Progenitor cell of endocrine pancreas (in vitro differentiated cells): ENCODE measurements at regions not wholly inside any gene's neighbourhood (a gene's known extent, or its start where the extent isn't known, plus 50 kb on each side); places are given as distances from the start of the nearest gene placed in this dataset.

Experiments used
- DNase-seq: peaks from one replicate; pipeline ENCODE4 v3.0.0; 2021; ENCODE audit warnings: low spot score; ENCODE audit not compliant: unreplicated experiment
- H3K27ac Mint-ChIP-seq: 2 replicates; pipeline ENCODE4 v1.8.0; 2021; ENCODE audit warnings: mild to moderate bottlenecking, moderate library complexity, mixed read lengths
- H3K27me3 Mint-ChIP-seq: 2 replicates; pipeline ENCODE4 v1.8.0; 2021; ENCODE audit warnings: mixed read lengths
- H3K36me3 Mint-ChIP-seq: 2 replicates; pipeline ENCODE4 v1.8.0; 2022; ENCODE audit warnings: mixed read lengths; ENCODE audit not compliant: insufficient read depth
- H3K4me1 Mint-ChIP-seq: 2 replicates; pipeline ENCODE4 v1.8.0; 2021; ENCODE audit warnings: low read depth, mixed read lengths
- H3K4me3 Mint-ChIP-seq: 2 replicates; pipeline ENCODE4 v1.8.0; 2021; ENCODE audit warnings: low read depth, mild to moderate bottlenecking, moderate library complexity, mixed read lengths
- H3K9me3 Mint-ChIP-seq: 2 replicates; pipeline ENCODE4 v1.8.0; 2021; ENCODE audit warnings: low read depth, mixed read lengths
- TF ChIP-seq, protein P1 (sequence below): fragments of 200-600 bp; sonication (generic); IDR thresholded peaks from one replicate; pipeline ENCODE4 v1.5.0; 2021; ENCODE audit warnings: antibody characterized with exemption, mild to moderate bottlenecking; ENCODE audit not compliant: unreplicated experiment

DNA sequence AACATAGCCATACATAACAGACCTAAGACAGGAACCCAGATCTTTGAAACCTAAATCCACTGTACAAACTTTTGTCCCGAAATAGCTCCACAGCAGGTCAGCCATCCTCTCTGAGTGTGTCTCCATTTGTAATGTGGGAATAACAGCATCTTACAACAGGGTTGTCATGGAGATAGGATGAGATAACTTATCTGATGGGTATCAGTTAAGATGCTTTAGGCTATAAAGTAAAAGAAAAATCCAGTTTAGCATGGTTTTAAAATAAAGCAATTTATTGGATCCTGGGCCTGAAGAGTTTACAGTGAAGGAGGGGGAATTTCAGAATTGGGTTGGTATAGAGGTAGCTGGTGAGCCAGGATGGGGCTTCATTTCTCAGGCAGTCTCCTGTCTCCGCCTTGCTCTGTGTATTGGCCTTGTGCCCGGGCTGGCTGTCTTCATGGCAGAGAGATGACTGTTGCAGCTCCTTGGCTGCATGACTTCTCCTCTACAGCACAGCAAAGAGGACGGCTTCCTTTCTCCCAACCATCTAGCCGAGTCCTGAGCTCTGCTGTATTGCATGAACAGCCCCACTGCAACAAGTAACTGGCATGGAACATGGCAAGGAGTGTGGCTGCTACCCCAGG lies 131.9 kb upstream of the PROK2 start:
- Mint-ChIP-seq H3K36me3 (no peaks in the 10 kb centered on the region), H3K27ac (no peak overlapping the region), H3K27me3 (no peaks in the 10 kb centered on the region), H3K9me3 (no peaks in the 10 kb centered on the region), H3K4me1 (peaks cover 8% of the 10 kb centered on the region), H3K4me3 (no peak overlapping the region)
- TF ChIP-seq, protein P1, sequence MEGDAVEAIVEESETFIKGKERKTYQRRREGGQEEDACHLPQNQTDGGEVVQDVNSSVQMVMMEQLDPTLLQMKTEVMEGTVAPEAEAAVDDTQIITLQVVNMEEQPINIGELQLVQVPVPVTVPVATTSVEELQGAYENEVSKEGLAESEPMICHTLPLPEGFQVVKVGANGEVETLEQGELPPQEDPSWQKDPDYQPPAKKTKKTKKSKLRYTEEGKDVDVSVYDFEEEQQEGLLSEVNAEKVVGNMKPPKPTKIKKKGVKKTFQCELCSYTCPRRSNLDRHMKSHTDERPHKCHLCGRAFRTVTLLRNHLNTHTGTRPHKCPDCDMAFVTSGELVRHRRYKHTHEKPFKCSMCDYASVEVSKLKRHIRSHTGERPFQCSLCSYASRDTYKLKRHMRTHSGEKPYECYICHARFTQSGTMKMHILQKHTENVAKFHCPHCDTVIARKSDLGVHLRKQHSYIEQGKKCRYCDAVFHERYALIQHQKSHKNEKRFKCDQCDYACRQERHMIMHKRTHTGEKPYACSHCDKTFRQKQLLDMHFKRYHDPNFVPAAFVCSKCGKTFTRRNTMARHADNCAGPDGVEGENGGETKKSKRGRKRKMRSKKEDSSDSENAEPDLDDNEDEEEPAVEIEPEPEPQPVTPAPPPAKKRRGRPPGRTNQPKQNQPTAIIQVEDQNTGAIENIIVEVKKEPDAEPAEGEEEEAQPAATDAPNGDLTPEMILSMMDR, result no peak
- no peak for DNase-seq

DNA sequence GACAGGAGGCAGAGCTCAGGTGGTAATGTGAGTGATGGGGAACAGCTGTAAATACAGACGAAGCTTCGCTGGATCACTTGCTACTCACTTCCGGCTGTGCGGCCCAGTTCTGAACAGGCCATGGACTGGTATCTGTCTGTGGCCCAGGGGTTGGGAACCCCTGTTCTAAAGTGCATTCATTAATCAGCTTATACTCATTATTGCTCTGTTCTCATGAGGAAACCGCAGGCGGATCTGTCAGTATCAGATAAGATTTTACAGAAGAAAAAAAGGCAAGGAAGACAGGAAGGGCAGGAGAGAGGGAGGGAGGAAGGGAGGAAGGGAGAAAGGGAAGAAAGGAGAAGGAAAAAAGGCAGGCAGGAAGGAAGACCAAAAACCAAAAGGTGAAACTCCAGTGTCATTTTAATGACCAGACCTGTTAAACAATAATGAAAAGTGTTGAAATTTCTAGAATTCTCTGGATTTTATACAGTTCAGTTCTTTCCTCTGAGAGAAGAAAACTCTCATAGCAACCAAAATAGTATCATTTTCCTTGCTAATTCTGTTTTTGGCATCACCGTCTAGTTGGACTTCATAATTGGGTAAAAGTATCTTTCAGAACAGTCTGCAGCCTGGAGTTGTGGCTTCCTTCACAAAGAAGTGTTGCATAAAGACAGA lies 128.0 kb upstream of the PROK2 start:
- Mint-ChIP-seq H3K27me3 (peaks cover 4% of the 10 kb centered on the region), H3K27ac (no peak overlapping the region), H3K9me3 (no peaks in the 10 kb centered on the region), H3K36me3 (no peaks in the 10 kb centered on the region), H3K4me3 (no peak overlapping the region), H3K4me1 (peaks cover 4% of the 10 kb centered on the region)
- no peak for DNase-seq
- TF ChIP-seq, protein P1, result no peak

DNA sequence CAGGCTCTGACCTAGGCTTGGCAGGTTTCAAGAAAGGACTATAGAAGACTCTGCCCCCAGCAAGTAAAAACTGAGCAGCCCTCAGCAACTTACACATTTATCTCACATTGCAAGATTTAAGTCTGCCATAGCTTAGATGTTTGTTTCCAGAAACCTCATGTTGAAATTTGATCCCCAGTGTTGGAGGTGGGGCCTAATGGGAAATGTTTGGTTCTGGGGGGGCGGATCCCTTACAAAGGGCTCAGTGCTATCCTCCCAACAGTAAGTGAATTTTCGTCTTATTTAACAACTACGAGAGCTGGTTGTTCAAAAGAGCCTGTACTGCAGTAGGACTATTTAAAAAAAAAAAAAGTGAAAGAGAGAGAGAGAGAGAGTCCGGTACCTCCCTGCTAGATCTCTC lies 125.2 kb upstream of the PROK2 start:
- DNase-seq, result no peak
- Mint-ChIP-seq H3K36me3 (no peaks in the 10 kb centered on the region), H3K27me3 (peaks cover 9% of the 10 kb centered on the region), H3K4me3 (no peak overlapping the region), H3K9me3 (no peaks in the 10 kb centered on the region), H3K4me1 (peaks cover 4% of the 10 kb centered on the region), H3K27ac (no peak overlapping the region)
- TF ChIP-seq, protein P1, result no peak

DNA sequence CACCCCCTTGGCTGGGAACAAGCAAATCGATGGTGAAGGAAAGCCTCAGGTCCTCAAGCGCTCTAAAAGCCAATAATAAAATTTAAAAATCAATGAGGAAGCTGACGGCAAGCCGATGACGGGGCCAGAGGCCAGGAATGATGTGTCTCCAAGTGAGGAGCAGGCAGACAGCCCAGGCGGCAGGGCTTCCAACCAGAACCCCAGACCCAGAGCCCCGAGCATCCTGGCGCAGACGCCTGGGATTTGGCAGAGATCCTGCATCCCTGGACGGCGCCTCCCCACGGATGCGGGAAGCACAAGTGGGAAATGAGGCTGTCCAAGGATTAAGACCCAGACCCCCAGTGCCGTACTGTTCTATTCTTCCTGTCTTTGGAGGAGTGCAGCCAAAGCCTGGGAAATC lies 123.0 kb upstream of the PROK2 start:
- peaks cover 4% of the 10 kb centered on the region for H3K4me1 Mint-ChIP-seq
- H3K9me3 Mint-ChIP-seq, result no peaks in the 10 kb centered on the region
- peaks cover 12% of the 10 kb centered on the region for H3K27me3 Mint-ChIP-seq
- DNase-seq, result no peak
- no peak overlapping the region for H3K4me3 Mint-ChIP-seq
- TF ChIP-seq, protein P1, result no peak
- no peaks in the 10 kb centered on the region for H3K36me3 Mint-ChIP-seq
- H3K27ac Mint-ChIP-seq, result no peak overlapping the region

DNA sequence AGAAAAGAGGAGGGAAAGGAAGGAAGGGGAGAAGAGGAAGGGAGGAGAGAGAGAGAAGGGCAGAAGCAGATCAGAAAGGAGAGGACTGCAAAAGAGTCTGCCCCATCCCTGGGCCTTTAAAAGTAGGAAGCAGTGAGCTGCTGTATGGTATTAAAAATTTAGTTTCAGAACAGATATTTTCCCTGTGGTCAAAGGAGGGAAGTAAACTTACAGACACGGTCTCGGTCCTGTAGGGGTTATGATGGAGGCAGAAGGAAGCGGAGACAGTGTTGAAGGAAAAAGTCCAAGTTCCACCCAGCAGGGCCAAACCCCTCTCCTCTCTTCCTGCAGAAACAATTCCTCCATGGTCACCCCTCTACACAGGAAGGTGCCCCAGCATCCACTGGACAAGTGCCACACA lies 122.0 kb upstream of the PROK2 start:
- Mint-ChIP-seq H3K27me3 (peaks cover 12% of the 10 kb centered on the region), H3K36me3 (no peaks in the 10 kb centered on the region), H3K27ac (no peak overlapping the region), H3K4me1 (peaks cover 12% of the 10 kb centered on the region), H3K4me3 (no peak overlapping the region), H3K9me3 (no peaks in the 10 kb centered on the region)
- TF ChIP-seq, protein P1, result no peak
- no peak for DNase-seq
